Stimulated activated naive CD4-positive, alpha-beta T cell treated with Interleukin-2 at 50 U/mL for 16 hours (primary cell): ENCODE measurements at regions not wholly inside any gene's neighbourhood (a gene's known extent, or its start where the extent isn't known, plus 50 kb on each side); places are given as distances from the start of the nearest gene placed in this dataset.

Experiments
- DNase-seq: peaks from one replicate; lab custom pipeline; 2025; lab: John Stamatoyannopoulos, UW

- DNase-seq, result no peak
Measured at GRCh38 chr22:48563118-48563965, 1264.3 kb downstream of the BRD1 start.

GRCh38 chr22:48561676-48562075, 1266.0 kb downstream of the BRD1 start:
- no peak for DNase-seq

- DNase-seq, result no peak
Measured at GRCh38 chr22:48560836-48561235, 1266.8 kb downstream of the BRD1 start.

- DNase-seq, result no peak
Measured at GRCh38 chr22:48560389-48560751, 1267.3 kb downstream of the BRD1 start.

DNA sequence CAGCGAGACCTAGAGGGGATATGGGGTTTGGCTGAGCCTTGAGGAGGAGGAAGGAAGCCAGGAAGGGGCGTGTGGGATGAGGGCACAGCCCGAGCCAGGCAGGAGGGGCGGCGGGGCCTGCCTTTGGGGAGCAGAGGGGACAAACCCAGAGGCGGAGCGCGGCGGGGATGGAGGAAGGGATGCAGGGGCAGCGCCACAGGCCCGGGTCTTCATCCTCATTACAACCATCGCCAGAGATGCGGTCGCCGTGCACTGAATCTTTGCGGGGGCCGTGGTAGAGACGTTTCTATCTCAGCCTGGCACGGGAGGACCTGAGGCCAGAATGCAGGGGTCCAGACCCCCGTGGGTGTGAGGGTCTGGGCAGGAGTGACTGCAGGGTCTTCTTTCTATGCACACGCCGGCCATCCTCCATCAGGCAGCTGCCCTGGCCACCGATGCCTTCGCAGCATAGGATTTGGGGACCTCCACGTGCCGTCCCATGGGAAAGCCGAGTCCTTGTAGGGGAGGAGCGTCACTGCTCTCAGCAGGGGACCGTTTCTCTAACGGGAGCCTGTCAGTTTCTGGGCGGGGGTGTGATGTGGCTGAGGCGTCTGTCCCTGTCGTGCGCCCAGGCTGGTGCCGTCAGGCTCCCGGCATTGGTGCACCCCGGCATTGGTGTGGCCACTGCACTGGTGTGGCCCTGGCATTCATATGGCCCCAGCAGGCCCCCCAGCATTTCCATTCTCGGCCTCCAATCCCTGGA, 1267.9 kb downstream of the BRD1 start:
- no peak for DNase-seq

GRCh38 chr22:48558606-48559402, 1268.9 kb downstream of the BRD1 start:
- DNase-seq, result no peak

DNA sequence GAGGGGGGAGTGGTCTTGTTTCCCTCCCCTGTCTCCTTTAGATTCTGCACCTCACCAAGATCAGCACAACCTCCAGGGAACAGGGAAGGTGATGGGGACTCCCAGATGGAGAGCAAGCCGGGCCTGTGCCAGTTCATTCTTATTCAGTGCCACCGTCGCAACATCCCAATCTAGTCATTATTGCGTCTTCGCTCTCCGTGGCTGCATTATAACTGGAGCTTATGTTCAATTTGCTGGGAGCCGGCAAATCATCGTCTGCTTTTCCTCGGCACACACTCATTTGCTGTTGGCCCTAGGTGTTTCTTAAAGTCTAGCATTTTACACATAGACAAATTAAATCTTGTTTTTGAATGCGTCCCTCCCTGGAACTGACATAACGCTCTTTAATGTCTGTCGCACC, 1269.7 kb downstream of the BRD1 start:
- DNase-seq, result no peak

DNA sequence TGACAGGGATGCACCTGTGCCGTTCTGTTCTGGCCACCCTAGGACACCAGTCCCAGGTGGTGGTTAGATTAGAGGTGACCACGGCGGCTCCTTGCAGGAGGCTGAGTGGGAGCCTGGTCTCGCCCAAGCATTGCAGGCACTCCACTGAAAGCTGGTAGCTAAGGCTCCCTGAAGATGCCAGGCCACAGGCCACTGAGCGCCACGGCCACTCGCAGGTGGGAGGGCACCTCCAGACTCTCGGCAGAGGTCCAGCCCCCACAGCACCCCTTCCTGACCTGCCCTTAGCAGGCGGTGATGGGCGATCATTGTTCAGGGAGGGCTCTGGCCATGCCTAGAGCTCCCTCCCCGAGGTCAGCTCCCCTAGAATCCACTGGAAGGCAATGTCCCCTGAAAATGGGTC, 1270.2 kb downstream of the BRD1 start:
- no peak for DNase-seq

DNA sequence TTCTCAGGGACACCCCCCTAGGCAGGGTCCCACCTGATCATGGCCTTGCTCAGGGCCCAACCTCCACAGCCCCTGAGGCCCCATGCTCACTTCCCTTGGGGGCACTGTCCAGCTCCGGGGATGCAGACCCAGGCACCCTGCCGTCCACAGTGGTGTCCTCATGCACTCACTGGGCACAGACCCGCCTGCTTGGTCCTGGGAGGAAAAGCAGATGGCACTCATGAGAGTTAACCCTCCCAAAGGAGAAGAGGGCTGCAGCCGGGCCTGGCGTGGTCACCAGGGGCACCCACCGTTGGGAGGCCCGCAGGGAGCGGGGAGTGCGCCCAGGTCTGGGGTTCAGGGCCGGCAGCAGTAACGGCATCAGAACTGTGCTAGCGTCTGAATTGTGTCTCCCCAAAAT, 1270.9 kb downstream of the BRD1 start:
- no peak for DNase-seq

GRCh38 chr22:48556222-48556621, 1271.5 kb downstream of the BRD1 start:
- DNase-seq, result no peak

GRCh38 chr22:48555606-48556005, 1272.1 kb downstream of the BRD1 start:
- no peak for DNase-seq

GRCh38 chr22:48554893-48555572, 1272.6 kb downstream of the BRD1 start:
- DNase-seq, result no peak

- DNase-seq, result no peak
Measured at GRCh38 chr22:48553694-48554308, 1273.9 kb downstream of the BRD1 start.

- DNase-seq, result no peak
Measured at GRCh38 chr22:48553119-48553518, 1274.6 kb downstream of the BRD1 start.

DNA sequence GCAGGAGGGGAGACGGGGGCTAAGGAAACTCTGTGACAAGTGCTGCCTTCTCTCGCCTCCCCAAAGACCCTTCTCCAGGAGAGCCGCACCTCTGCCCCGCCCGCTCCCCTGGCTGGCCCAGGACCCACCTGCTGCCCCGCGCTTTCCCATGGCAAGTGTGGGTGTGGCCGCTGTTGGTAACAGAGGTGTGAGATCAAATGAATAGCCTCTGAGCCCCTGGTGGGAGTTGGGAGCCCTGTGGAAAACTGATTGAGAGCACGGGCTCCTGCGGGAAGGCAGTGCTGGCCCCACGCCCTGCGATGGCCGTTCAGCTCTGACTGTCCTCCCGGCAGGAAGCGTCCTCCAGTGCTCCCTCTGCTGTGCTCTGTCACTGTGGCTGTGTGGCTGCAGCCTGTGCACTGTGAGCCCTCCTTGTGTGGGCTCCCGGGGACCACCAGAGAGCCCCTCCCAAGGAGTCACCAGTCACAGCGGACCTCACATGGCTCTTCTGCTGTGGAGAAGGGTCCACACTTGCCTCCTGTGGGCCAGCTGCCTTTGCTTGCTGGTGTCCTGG, 1275.9 kb downstream of the BRD1 start:
- DNase-seq, result no peak

DNA sequence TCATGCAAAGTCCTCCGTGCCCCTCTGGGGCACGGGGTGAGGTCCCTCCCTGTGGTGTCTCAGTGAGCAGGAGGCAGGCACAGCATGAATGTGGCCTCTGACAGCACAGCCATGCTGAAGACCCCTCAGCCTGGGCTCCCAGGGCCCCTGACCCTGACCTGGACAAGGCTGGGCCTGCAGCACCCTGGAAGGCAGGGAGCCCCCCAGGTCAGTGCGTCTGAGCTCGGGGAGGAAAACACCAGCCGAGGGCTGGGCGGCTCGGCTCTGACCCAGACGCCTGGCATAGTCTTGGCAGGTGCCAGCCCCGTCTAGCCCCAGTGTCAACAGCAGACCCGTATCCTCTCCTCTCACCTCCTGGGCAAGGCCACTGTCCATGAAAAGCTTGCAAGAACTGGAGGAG, 1276.6 kb downstream of the BRD1 start:
- DNase-seq, result no peak

GRCh38 chr22:48548391-48548790, 1279.3 kb downstream of the BRD1 start:
- DNase-seq, result no peak

DNA sequence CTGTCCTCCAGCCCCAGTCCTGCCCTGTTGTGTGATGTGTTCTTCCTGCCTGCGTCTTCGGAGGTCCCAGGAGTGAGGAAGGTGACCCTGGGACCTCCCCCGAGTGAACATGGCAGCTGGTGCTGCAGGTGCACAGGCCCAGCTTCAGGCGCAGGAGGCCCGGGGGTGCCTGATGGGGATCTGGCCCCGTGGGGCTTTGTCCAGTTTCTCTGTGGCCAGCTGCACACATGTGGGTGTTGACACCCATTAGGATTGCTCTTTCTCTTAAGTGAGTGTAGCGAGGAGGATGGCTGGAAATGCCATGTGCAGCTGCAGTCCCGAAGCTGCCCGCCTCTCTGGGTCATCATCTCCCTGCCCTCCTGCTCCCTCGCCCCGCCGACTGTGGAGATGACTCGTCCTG, 1279.7 kb downstream of the BRD1 start:
- DNase-seq, result no peak

DNA sequence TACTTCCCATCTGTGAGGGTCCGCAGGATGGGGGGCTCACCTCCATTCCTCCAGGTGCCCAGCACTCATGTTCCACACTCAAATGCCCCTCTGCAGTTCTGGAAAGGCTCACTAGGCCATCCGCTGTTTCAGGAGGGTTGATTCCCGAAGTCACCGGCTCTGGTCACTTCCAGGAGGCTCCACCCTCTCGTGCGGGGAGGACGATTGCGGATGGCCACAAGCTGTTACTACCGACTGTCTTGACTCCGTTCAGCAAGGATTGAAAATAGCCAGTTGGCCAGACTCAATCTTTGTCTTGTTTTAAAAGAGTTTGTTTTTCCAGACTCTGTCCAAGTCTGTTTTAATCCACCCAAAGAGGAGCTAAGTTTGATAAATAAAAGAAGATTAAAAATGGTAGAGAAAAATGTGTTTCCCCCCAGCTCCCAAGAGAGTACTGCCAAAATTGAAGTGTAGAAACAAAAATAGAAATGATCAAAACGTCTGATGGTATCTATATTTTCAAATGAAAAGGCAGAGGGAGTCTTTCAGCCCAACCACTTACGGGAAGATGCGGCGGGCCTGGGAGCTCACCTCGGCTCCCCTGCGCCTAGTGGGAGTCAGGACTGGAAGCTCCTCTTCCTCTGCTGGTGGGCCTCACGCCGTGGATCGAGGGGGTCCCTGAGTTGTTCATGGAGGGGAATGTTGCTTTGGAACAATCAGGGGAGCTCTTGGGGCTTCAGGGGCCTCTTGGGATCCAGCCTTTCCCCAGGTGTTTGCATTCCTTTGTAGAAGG, 1280.8 kb downstream of the BRD1 start:
- no peak for DNase-seq

DNA sequence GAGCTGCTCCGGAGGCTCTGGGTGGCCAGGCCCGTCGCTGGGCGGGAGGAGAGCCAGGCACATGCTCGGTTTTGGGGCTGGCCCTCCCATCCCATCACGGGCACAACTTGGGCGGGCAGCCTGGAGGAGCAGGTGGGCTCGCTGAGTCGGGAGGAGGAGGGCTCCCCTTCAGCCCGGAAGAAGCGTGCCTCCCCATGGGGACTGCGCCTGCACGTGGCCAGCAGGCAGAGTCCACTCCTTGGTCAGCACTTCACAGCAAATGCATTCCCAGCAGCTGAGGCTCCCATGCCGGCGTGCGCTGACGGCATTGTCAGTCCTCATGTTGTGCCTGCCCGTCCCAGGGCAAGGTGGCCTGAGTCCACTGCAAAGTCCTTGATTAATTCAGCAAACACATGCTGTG, 1281.7 kb downstream of the BRD1 start:
- no peak for DNase-seq
